Epithelial cell of prostate (primary cell): ENCODE measurements at regions not wholly inside any gene's neighbourhood (a gene's known extent, or its start where the extent isn't known, plus 50 kb on each side); places are given as distances from the start of the nearest gene placed in this dataset.

Experiments used
- DNase-seq: peaks from one replicate; pipeline ENCODE4 v3.0.0-alpha.2; 2011; ENCODE audit warnings: low read depth, low spot score
- H3K27ac ChIP-seq: fragments of 450-650 bp; 2 replicates; pipeline ENCODE4 v1.5.1; 2017; ENCODE audit warnings: mild to moderate bottlenecking

- no peak overlapping the region for H3K27ac ChIP-seq
- no peak for DNase-seq
Observed at GRCh38 chr13:105338006-105338405, 1197.5 kb downstream of the EFNB2 start.

GRCh38 chr13:105336706-105337576, 1198.5 kb downstream of the EFNB2 start:
- H3K27ac ChIP-seq: no peak overlapping the region
- no peak for DNase-seq

GRCh38 chr13:105334211-105334610, 1201.3 kb downstream of the EFNB2 start:
- DNase-seq: no peak
- no peak overlapping the region for H3K27ac ChIP-seq

- no peak for DNase-seq
- no peak overlapping the region for H3K27ac ChIP-seq
Observed at GRCh38 chr13:105333416-105333815, 1202.0 kb downstream of the EFNB2 start.

GRCh38 chr13:105329359-105329758, 1206.1 kb downstream of the EFNB2 start:
- H3K27ac ChIP-seq: no peak overlapping the region
- no peak for DNase-seq

- H3K27ac ChIP-seq: no peak overlapping the region
- no peak for DNase-seq
Observed at GRCh38 chr13:105328212-105328611, 1207.2 kb downstream of the EFNB2 start.

- H3K27ac ChIP-seq: no peak overlapping the region
- DNase-seq: no peak
Observed at GRCh38 chr13:105327581-105328126, 1207.8 kb downstream of the EFNB2 start.

- no peak overlapping the region for H3K27ac ChIP-seq
- no peak for DNase-seq
Observed at GRCh38 chr13:105319875-105320274, 1215.6 kb downstream of the EFNB2 start.

- no peak overlapping the region for H3K27ac ChIP-seq
- no peak for DNase-seq
Observed at GRCh38 chr13:105316731-105317130, 1218.7 kb downstream of the EFNB2 start.

GRCh38 chr13:105312906-105313305, 1222.6 kb downstream of the EFNB2 start:
- no peak for DNase-seq
- H3K27ac ChIP-seq: no peak overlapping the region

GRCh38 chr13:105311094-105311493, 1224.4 kb downstream of the EFNB2 start:
- peak; percentile 2 for DNase-seq
- H3K27ac ChIP-seq: no peak overlapping the region

- H3K27ac ChIP-seq: no peak overlapping the region
- no peak for DNase-seq
Observed at GRCh38 chr13:105307776-105308175, 1227.7 kb downstream of the EFNB2 start.

GRCh38 chr13:105297839-105298238, 1237.6 kb downstream of the EFNB2 start:
- no peak for DNase-seq
- no peak overlapping the region for H3K27ac ChIP-seq

- H3K27ac ChIP-seq: no peak overlapping the region
- no peak for DNase-seq
Observed at GRCh38 chr13:105291987-105292386, 1243.5 kb downstream of the EFNB2 start.

GRCh38 chr13:105290596-105290995, 1244.9 kb downstream of the EFNB2 start:
- no peak overlapping the region for H3K27ac ChIP-seq
- no peak for DNase-seq

- H3K27ac ChIP-seq: no peak overlapping the region
Observed at GRCh38 chr13:105285526-105285925, 1249.9 kb downstream of the EFNB2 start.

GRCh38 chr13:105282406-105283285, 1252.8 kb downstream of the EFNB2 start:
- DNase-seq: no peak
- H3K27ac ChIP-seq: no peak overlapping the region

More at GRCh38 chr13:105285526-105285925, 1249.9 kb downstream of the EFNB2 start:
- DNase-seq: no peak

GRCh38 chr13:105278943-105279381, 1256.5 kb downstream of the EFNB2 start:
- no peak for DNase-seq
- no peak overlapping the region for H3K27ac ChIP-seq

- no peak for DNase-seq
- no peak overlapping the region for H3K27ac ChIP-seq
Observed at GRCh38 chr13:105276571-105276970, 1258.9 kb downstream of the EFNB2 start.

GRCh38 chr13:105273665-105274222, 1261.7 kb downstream of the EFNB2 start:
- no peak overlapping the region for H3K27ac ChIP-seq
- no peak for DNase-seq
